GM18520 (cell line): ENCODE measurements at regions not wholly inside any gene's neighbourhood (a gene's known extent, or its start where the extent isn't known, plus 50 kb on each side); places are given as distances from the start of the nearest gene placed in this dataset.

Experiments used
- ATAC-seq: cut with Tn5 transposase; IDR thresholded peaks from one replicate; pipeline ENCODE4 v1.9.1; 2021; ENCODE audit not compliant: unreplicated experiment

- no peak for ATAC-seq
Observed at GRCh38 chr1:208757846-208758245, 513.7 kb upstream of the PLXNA2 start.

- ATAC-seq = no peak
Observed at GRCh38 chr1:208759255-208759654, 515.1 kb upstream of the PLXNA2 start.

DNA sequence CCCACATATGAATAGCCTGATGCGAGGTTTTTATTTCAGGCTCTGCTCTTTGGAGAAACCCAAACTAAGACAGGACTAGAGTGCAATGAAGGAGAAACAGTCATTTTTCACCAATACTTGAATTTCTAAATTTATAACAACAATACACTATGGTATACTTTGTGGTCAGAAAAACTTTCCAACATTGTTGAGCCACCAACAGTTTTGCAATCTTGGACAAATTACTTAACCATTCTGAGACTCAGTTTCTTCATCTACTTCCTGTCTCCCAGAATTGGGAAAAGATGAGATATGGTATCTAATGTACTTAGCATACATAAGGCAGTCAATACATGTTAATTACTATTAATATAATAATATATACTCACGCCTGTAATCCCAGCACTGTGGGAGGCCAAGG, 519.8 kb upstream of the PLXNA2 start:
- no peak for ATAC-seq

DNA sequence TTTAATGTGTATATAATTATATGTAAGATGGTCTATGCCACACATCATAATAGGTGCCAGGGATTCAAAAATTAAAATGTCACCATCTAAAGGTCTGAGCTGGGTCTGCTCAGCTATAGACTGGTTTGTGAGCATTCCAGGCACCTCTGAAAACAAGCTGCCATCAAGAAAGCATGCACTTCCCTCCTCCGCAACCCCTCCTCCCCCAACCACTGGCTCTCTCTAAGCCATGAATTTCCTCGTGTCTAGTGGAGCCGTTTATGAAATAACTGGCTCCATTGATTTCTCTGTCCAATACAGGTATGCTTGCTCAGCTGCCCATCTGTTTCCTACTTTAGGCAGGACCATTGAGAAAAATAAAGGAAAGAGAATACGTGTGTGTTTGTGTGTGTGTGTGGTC, 522.6 kb upstream of the PLXNA2 start:
- no peak for ATAC-seq

GRCh38 chr1:208767816-208768215, 523.6 kb upstream of the PLXNA2 start:
- ATAC-seq = no peak

GRCh38 chr1:208772891-208773290, 528.7 kb upstream of the PLXNA2 start:
- no peak for ATAC-seq

GRCh38 chr1:208775841-208776240, 531.7 kb upstream of the PLXNA2 start:
- ATAC-seq = no peak

DNA sequence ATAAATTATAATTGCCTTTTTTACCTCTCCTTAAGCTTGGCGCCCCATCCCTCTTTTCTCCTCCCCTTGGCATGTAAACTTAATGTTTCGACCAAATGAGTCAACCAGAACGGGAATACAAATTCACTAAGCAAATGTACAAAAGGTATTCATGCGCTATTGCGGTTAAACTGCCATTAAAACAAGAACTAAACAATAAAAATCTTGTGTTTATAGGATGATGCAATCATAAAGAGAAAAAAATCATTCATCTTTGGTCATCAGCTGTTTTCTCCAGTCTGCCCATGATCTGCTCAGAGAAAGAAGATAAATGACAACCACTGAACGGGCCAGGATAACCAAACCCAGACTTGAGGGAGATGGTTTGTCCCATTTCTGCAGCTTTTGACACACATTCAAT, 534.2 kb upstream of the PLXNA2 start:
- no peak for ATAC-seq

GRCh38 chr1:208781391-208782045, 537.3 kb upstream of the PLXNA2 start:
- no peak for ATAC-seq

- ATAC-seq = no peak
Observed at GRCh38 chr1:208782186-208782585, 538.0 kb upstream of the PLXNA2 start.

- ATAC-seq = no peak
Observed at GRCh38 chr1:208785629-208786028, 541.4 kb upstream of the PLXNA2 start.

DNA sequence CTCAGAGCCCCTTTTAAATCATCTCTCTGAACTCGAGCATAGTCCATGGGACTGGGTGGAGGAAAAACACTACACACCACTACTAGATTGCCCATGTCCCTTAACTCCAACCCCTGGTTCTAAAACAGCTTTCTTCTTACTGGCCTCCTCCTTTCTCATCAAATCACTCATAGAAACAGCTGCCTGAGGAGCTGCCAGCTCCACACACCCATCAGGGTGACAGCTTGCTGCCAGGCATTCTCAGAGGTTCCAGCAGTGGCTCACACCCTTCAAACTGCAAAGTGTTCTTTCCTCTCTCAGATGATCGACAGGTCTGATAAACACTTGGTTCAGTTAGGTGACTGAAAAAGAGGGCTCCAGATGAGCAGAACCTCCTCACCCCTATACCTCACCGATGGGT, 543.0 kb upstream of the PLXNA2 start:
- no peak for ATAC-seq

GRCh38 chr1:208788013-208788540, 543.9 kb upstream of the PLXNA2 start:
- no peak for ATAC-seq

- no peak for ATAC-seq
Observed at GRCh38 chr1:208791456-208791855, 547.3 kb upstream of the PLXNA2 start.

GRCh38 chr1:208793861-208794345, 549.7 kb upstream of the PLXNA2 start:
- no peak for ATAC-seq

DNA sequence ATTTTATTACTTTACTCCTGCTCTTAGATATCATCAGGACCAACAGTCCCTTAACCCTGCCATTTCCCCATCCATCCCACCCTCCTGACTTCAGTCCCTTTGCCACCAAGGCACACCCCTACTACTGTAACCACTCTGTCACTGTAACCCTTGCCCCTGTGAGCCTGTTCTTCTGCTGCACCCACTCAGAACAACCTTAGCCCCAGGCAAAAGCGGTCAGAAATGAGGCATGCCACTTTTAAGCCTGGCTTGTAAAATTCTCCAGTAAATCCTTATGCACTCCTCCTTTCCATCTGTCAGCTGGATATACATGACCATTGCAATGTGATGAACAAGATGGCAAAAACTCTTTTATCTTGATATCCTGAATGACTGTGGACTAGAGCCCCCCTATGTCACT, 555.0 kb upstream of the PLXNA2 start:
- no peak for ATAC-seq

DNA sequence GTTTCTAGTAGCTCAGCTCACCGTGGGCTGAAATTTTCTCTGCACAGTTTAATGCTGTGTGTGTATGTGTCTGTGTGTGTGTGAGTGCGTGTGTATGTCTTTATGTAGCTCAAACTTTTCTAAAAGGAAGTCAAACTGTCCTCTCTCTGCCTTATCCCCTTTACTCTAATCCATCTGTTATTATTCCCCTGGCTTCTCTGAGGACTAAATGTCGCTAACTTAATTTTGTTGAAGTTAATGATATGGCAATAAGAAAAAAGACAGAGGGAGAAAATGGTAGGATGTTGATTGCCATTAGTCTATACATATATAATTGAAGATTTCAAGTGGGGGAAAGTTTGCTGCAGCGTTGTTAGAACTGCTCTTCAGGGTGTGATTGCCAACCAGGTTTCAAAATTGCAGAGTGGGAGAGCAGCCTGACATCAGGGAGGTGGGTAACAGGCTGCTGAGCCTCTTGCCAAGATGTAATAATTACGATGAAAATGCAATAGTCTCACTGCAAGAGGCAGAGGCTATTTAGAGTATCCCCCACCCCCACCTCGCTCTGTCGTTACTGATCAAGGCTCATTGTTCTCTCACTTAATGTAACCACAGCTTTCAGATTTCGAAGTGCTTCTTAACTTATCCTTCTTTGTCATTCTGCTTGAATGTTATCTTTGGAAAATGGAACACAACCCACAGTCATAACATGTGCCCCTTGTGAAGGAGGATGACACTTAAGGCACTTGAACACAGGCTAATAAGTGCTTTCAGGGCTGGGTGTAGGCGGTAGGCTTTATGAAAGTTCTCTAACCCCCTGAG, 559.0 kb upstream of the PLXNA2 start:
- ATAC-seq = no peak

DNA sequence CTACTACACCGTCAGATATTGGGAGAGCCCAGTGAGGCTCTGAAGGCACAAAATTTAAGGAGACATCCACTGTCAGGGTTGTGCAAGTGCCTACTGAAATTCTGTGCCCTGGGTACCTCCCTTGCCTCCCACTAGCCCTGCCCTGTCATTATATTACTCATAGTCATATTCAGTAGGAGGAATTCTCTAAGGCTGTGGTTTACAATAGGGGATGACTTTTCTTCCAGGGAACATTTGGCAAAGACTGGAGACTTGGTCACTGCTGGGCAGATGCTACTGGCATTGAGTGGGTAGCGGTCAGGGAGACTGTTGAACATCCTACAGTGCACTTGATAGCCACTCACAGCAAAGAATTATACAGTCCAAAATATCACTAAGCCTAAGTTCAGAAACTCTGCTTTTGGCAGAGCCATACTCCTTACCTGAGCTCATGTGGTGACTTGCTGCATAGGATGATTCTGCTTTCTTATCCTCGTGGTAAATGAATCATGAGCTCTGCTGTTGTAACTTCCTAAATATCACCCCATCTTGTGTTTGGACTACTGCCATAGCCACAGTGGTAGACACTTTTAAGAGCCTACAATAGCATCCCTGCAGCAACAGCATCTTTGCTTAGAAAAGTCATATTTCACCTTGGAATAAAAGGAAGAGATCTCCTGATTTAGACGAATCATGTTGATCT, 563.4 kb upstream of the PLXNA2 start:
- no peak for ATAC-seq

DNA sequence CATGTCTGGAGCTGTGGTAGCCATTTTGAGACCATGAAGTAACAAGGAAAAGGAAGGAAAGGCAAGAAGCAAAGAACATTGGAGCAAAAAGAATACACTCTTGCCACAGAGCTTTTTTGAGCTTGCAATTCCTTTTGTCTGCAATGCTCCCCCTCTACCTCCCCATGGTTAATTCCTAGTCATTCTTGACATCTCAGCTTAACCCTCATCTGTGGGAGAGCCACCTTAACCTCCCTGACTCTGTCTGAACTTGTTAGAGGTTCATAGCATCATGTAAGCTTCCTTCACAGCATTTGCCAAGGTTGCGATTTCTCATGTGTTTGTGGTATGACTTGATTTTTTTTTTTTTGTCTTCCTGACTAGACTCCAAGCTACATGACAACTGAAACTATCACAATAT, 564.1 kb upstream of the PLXNA2 start:
- ATAC-seq = no peak

DNA sequence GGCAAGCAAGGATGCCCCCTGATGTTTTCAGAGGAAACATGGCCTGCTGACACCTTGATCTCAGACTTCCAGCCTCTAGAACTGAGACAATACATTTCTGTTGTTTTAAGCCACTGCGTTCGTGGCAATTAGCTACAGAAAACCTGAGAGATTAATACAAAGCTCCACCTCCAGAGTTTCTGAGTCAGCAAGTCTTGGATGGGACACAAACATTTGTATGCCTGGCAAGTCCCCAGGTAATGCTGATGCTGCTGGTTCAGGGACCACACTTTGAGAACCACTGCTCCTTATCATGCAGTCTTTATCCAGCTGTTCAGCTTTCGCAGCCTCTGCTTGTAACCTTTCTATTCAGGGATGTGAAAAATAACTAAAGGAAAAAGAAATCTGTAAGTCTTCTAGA, 565.7 kb upstream of the PLXNA2 start:
- no peak for ATAC-seq

DNA sequence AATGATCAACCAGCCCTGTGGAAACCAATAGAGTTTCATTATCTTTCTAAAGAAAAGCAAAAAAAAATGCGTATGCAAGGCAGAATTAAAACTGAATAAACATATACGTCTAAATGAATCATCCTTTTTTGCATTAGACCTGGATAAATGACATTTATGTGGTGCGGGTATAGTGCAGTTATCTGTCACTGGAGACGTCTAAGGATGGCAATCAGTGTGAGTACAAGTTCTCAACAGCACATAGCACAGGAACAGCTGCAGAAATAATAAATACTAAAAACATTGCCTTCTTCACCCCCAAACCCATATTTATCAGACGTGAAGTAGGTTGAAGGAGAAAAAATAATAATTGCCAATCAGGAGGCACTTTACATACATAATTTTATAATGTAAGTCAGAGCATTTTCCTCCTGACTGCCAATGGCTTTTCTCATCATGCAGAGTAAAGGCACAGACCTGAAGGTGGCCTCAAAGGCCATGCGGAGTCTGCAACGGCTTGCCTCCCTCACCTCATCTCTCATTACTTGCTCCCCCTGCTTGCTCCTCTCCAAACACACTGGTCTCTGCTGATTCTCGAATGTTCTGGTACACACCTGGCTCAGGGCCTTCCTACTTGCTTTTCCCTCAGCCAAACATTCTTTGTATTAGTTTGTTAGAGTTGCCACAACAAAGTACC, 574.7 kb upstream of the PLXNA2 start:
- ATAC-seq = no peak
